TTC549 (cell line): ENCODE measurements at regions not wholly inside any gene's neighbourhood (a gene's known extent, or its start where the extent isn't known, plus 50 kb on each side); places are given as distances from the start of the nearest gene placed in this dataset.
"Not testable (repeated sequence)": the region's sequence is repeated elsewhere in the genome, so short reads cannot be mapped to it uniquely, and the experiment has no call there.

Experiments
- FAIRE-seq: peaks from 2 replicates; lab custom pipeline; 2012; peaks lifted over from hg19 to GRCh38; lab: Jason Lieb, UNC

- FAIRE-seq: no peak
Measured at GRCh38 chr5:89844548-89844947, 565.0 kb downstream of the CETN3 start.

- no peak for FAIRE-seq
Measured at GRCh38 chr5:89842531-89842930, 567.0 kb downstream of the CETN3 start.

- FAIRE-seq: no peak
Measured at GRCh38 chr5:89840906-89841305, 568.6 kb downstream of the CETN3 start.

DNA sequence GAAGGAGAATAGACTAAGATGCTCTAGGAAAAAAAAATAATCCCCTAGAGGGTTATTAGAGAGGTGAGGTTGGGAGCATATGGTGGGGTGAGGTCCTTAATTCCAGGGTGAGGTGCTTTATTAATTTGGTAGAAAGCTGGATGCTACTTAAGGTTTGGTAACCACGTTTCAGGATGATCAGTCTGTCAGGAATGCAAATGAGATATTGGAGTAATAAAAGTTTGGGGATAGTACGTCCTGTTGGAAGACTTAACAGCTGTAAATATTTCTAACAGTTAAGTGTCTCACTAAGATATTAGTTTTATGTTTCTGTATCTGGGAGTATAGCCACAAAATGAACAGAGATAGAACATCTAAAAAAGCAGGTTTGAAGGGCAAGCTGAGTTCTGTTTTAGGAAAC lies 578.9 kb downstream of the CETN3 start:
- FAIRE-seq: no peak

- FAIRE-seq: no peak
Measured at GRCh38 chr5:89827960-89828359, 581.6 kb downstream of the CETN3 start.

DNA sequence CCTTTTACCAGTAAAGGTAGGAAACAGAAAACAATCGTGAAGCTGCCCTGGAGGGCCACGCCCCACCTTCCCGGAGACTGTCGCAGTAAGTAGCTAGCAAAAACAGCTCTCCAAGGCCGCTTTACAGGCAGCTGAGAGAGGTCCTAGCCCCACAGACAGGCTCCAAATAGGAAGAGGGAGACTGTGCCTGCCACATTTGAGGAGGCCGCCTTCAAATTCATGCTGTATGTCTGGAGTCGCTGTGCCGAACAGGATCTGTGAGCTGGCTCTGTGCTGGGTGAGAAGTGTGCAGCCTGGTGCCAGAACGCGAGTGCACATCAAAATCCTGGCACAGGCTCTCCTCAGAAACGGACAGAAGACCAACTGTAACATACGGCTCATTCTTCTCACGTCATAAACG lies 582.2 kb downstream of the CETN3 start:
- no peak for FAIRE-seq

DNA sequence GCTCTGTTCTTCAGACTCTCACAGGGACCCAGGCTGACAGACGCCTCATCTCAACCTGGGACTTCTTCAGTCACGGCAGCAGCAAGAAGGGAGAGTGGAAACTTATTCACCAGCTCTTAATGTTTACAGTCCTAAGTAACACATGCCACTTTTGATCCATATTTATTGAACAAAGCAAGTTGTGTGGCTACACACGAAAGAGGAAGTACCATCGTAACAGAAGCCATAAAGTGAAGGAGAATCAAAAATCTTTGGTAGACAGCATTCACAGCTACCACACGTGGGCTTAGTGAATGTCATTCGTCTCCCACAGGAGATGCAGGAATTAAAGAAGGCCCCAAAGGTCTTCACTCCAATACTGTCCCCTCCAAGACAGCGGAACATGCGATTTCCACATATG lies 582.6 kb downstream of the CETN3 start:
- no peak for FAIRE-seq

- FAIRE-seq: no peak
Measured at GRCh38 chr5:89823046-89823445, 586.5 kb downstream of the CETN3 start.

- no peak for FAIRE-seq
Measured at GRCh38 chr5:89817841-89818240, 591.7 kb downstream of the CETN3 start.

GRCh38 chr5:89816038-89816437 lies 593.5 kb downstream of the CETN3 start:
- FAIRE-seq: no peak

DNA sequence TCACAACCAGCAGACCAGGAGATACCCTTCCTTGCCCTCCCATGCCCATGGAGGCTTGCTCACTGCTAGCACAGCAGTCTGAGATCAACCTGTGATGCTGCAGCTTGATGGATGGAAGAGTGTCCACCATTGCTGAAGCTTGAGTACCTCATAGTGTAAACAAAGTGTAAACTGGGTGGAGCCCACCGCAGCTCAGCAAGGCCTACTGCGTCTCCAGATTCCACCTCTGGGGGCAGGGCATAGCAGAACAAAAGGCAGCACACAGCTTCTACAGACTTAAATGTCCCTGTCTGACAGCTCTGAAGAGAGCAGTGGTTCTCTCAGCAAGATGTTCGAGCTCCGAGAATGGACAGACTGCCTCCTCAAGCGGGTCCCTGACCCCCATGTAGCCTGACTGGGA lies 608.8 kb downstream of the CETN3 start:
- not testable (repeated sequence) for FAIRE-seq

DNA sequence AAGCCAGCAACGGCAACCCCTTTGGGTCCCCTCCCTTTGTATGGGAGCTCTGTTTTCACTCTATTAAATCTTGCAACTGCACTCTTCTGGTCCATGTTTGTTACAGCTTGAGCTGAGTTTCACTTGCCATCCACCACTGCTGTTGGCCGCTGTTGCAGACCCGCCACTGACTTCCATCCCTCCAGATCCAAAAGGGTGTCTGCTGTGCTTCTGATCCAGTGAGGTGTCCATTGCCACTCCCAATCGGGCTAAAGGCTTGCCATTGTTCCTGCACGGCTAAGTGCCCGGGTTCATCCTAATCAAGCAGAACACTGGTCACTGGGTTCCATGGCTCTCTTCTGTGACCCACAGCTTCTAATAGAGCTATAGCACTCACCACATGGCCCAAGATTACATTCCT lies 615.1 kb downstream of the CETN3 start:
- FAIRE-seq: not testable (repeated sequence)

DNA sequence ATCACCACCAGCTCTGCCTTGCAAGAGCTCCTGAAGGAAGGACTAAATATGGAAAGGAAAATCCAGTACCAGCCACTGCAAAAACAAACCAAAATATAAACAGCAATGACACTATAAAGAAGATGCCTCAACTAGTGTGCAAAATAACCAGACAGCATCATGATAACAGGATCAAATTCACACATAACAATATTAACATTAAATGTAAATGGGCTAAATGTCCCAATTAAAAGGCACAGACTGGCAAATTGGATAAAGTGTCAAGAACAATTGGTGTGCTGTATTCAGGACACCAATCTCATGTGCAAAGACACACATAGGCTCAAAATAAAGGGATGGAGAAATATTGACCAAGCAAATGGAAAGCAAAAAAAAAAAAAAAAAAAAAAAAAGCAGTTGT lies 629.8 kb downstream of the CETN3 start:
- FAIRE-seq: not testable (repeated sequence)

GRCh38 chr5:89777758-89778157 lies 631.8 kb downstream of the CETN3 start:
- no peak for FAIRE-seq

DNA sequence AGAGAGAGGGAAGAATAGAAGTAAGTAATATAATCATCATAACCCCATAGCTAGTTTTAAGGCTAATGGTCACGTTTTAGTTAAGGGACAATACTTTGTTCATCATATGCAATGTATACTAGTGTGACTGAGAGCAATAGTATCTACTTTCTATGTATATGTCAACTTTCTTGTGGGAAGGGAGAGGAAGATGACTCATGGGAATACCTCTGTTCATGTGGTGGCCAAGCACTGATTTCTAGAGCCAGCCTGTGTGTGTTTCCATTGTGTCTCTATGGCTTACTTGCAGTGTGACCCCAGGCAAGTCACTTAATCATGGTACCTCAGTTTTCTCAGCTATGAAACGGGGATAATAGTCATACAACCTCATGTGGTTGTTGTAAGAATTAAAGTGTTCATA lies 639.6 kb downstream of the CETN3 start:
- FAIRE-seq: no peak

- FAIRE-seq: no peak
Measured at GRCh38 chr5:89759802-89760201, 649.8 kb downstream of the CETN3 start.

DNA sequence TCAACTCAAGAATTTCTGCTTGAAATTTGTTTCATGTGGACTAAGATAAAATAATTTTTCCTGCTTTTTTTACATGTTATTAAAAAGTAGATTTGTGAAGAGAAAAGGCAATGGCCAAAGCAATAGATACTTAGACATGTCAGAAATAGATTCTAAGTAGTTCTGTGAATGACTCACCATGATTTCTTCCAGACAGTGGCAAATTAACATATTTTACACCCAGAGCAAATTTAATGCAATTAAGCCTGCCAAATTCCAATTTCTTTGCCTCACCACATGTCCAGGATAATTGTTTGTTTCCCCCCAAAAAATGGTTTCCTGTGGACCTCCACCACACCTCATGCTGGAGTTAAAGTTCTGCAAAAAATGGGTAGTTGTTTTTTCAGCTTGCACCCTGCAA lies 651.4 kb downstream of the CETN3 start:
- no peak for FAIRE-seq

- no peak for FAIRE-seq
Measured at GRCh38 chr5:89756955-89757354, 652.6 kb downstream of the CETN3 start.

DNA sequence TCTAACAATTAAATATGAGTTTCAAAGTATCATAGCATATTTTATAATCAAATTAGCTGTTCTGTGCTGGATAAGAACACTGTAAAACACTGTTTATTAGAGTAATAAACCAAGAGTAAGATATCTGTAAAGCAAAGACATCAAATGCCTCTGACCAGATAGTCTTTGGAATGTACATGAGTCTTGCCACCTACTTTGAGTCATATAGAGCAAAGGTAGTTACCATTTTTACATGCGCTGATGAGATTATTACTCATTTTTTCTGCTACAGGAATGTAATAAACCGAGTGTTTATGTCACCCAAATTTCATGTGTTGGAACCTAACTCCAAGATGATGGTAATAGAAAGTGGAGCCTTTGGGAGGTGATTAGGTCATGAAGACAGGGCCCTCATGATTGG lies 654.5 kb downstream of the CETN3 start:
- FAIRE-seq: no peak

DNA sequence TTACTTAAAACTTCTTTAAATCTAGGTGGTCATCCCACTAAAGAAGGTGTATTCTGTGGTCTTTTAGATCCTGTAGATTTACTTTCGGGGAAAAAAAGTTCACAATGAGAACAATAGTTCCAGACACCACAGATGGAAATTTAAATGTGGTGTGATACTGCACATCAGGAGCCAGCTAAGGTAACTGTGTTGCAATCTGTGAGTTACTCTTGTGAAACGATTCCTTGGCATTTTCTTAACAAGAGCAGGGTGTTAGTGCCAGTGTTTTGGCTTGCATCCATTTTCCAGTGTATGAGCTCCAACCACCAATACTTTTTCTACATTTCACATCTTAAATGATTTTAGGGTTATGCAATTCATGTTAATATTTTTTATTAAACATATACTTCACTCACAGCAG lies 674.5 kb downstream of the CETN3 start:
- no peak for FAIRE-seq

- no peak for FAIRE-seq
Measured at GRCh38 chr5:89733772-89734171, 675.8 kb downstream of the CETN3 start.

- FAIRE-seq: no peak
Measured at GRCh38 chr5:89729623-89730301, 679.8 kb downstream of the CETN3 start.

DNA sequence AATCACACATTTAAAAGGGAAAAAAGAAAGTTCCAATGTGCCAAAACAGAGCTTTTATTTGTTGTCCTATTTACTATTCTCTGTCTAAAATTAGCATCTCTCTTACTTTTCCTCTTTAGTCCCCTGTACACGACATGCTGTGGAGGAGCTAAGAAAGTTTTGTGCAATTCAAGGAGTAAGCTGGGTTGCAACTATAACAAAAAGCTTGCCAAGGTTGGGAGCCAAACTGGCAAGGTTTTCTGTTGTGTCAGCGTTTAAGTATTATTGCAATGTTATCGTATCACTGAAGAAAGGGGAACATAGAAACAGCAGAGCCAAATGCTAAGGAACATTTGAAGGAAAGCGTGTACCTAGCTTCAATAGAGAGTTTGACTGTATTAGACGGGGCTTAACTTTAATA lies 680.8 kb downstream of the CETN3 start:
- FAIRE-seq: no peak

GRCh38 chr5:89728134-89728533 lies 681.4 kb downstream of the CETN3 start:
- no peak for FAIRE-seq
